Cardiac fibroblast (primary cell): ENCODE measurements at regions not wholly inside any gene's neighbourhood (a gene's known extent, or its start where the extent isn't known, plus 50 kb on each side); places are given as distances from the start of the nearest gene placed in this dataset.

ENCODE experiments used
- DNase-seq, 2 donors: peaks; one replicate each; pipeline versions ENCODE4 v3.0.0 to v3.0.0-alpha.2; 2010; ENCODE audit warnings: low read depth in 2 of 2
- H3K4me3 ChIP-seq, 2 donors: replicated peaks in 1 of 2; 1 replicate in 1 of 2; 2 replicates in 1 of 2; pipeline ENCODE4 v1.5.1; 2011; ENCODE audit warnings: low read depth in 2 of 2, low read length in 2 of 2, mild to moderate bottlenecking in 2 of 2, moderate library complexity in 1 of 2
- TF ChIP-seq, protein P1 (sequence below): IDR thresholded peaks from one replicate; pipeline ENCODE4 v1.5.1; 2011; ENCODE audit warnings: low read depth, mild to moderate bottlenecking, low read length, inconsistent platforms

DNA sequence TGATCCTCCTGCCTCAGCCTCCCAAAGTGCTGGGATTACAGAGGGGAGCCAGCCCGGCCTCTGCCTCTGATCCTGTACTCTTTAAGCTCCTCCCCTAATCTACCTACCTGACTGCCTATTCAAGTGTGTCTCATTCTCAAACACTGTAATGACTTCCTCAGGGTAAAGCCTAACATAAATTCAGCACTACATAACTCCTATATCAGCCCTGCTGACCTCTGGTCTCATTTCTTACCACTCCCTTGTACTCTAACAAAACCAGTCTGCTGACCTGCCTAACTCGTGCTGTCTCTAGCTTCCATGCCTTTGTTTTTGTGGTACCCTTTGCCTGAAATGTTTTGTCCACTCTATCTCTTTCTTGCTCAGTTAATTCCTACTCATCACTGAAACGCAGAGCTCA, 172.1 kb upstream of the IL12A start:
- H3K4me3 ChIP-seq: no peak overlapping the region
- DNase-seq: no peak

DNA sequence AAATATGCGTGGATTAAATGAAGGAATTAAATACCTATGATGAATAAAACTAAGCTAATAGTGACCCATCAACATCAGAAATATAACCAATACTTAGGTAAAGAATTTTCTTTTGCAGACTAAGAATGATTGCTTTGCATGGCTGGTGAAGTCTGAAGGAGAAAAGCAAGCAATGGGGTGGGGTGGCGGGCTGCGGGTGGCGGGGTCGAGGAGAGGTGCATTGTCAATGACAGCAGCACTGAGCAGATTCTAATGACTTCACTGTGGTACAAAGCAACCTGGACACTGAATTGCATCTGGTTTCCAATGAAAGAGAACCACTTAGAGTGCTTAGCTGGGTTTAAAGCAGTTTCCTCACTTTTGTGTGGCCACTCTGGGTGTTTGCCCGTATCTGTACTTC, 171.5 kb upstream of the IL12A start:
- no peak for DNase-seq
- H3K4me3 ChIP-seq: no peak overlapping the region
- TF ChIP-seq, protein P1, sequence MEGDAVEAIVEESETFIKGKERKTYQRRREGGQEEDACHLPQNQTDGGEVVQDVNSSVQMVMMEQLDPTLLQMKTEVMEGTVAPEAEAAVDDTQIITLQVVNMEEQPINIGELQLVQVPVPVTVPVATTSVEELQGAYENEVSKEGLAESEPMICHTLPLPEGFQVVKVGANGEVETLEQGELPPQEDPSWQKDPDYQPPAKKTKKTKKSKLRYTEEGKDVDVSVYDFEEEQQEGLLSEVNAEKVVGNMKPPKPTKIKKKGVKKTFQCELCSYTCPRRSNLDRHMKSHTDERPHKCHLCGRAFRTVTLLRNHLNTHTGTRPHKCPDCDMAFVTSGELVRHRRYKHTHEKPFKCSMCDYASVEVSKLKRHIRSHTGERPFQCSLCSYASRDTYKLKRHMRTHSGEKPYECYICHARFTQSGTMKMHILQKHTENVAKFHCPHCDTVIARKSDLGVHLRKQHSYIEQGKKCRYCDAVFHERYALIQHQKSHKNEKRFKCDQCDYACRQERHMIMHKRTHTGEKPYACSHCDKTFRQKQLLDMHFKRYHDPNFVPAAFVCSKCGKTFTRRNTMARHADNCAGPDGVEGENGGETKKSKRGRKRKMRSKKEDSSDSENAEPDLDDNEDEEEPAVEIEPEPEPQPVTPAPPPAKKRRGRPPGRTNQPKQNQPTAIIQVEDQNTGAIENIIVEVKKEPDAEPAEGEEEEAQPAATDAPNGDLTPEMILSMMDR: no peak

More for the DNA sequence above, 172.1 kb upstream of the IL12A start:
- TF ChIP-seq, protein P1: no peak

DNA sequence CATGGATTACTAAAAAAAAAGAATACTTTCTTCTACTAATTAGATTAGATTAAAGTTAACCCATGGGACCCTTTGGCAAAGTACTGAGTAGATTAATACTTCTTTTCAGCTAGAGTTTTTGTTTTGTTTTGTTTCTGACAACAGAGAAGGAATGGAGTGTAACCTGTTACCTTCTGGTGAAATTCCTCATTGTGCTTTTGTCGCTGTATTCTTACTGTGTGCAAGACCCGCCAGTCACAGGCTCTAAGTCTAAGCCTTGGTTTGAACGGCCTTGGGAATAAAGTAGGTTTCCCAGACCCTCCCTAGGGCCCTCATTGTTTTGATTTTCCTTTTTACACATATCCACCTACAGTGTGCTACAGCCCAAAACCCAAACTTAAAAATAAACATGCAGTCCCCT, 171.1 kb upstream of the IL12A start:
- TF ChIP-seq, protein P1: no peak
- H3K4me3 ChIP-seq: no peak overlapping the region
- no peak for DNase-seq

DNA sequence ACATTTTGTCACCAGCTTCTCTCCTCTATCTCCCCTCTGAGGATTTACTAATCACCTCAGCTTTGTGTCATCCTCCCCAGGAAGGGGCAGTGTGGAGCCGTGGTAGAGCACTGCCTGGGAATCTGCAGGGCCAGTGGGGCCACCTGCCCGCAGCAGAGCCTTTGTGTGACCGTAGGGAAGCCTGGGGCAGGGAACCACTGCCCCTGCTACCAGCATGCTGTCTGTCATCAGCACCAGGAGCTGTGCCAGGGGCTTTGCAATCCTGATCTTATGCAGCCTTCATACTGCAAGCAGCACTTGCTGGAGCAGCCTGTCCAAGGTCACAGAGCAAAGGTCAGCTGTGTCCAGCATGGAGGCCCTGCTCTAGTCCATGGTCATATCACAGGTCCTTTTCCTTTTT, 170.2 kb upstream of the IL12A start:
- H3K4me3 ChIP-seq: no peak overlapping the region
- no peak for DNase-seq
- TF ChIP-seq, protein P1: no peak

DNA sequence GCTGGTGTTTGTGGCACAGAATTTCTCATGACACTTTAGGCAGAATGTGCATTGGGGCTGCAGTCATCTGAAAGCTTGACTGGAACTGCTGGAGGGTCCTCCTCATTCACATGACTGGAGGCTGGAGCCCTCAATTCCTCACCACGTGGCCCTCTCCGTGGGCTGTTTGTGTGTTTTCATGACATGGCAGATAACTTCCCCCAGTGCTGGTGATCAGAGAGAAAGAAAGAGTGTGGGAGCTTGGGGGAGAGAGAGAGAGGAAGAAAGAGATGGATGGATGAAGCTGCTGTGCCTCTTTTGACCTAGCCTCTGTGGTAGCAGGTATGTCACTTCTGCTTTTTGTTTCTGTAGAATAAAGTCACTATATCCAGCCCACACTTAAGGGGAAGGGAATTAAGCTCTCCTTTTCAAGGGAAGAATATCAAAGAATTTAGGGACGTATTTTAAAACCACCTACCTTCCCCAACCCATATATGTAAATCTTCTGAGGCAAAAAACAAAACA, 169.6 kb upstream of the IL12A start:
- no peak for DNase-seq
- no peak overlapping the region for H3K4me3 ChIP-seq
- TF ChIP-seq, protein P1: no peak

DNA sequence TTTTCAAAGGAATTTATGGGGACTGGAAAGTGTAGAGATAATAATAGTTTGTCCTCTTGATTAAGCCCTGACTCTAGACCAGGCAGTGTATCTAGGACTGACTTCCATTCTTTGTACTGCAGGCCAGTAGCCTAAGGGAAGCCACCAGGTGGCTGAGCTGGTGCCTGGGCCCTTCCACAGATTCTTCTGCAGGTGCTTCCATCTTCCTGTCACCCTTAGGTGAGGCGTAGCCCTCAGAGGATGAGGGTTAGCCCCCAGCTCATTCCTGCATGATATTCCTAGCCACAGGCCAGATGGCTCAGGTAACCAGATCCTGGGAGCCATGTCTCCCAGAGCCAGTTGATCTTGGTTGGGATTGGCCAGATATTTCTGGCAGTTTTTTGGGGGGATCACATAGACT, 169.0 kb upstream of the IL12A start:
- DNase-seq: no peak
- TF ChIP-seq, protein P1: no peak
- H3K4me3 ChIP-seq: no peak overlapping the region

DNA sequence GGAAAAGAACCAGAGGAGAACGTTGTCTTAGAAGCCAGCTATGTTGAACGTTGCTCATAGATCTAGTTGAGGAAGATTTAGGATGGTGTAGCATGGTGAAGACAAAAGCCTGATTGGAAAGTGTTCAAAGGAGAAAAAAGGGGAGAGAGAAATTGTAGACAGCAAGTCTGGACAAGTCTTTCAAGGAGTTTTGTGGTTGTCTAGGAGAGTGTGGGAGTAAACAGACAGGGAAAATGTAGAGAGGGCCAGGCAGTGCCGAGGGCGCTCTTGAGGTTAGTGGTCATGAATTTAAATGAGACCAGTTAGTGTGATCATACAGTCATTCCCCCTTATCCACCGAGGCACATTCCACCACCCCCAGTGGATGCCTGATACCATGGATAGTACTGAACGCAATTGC, 167.5 kb upstream of the IL12A start:
- DNase-seq: no peak
- TF ChIP-seq, protein P1: no peak
- H3K4me3 ChIP-seq: no peak overlapping the region
